Breast epithelium (tissue), 3 donors: ENCODE measurements at regions not wholly inside any gene's neighbourhood (a gene's known extent, or its start where the extent isn't known, plus 50 kb on each side); places are given as distances from the start of the nearest gene placed in this dataset.

Experiments
- POLR2AphosphoS5 ChIP-seq, 3 donors: sonication (generic); formaldehyde crosslinking; IDR thresholded peaks; one replicate each; pipeline ENCODE4 v1.6.1; 2017; ENCODE audit warnings: antibody characterized with exemption in 3 of 3
- TF ChIP-seq, protein P1 (sequence below), 3 donors: fragments of 450-650 bp; IDR thresholded peaks; one replicate each; pipeline ENCODE4 v1.5.1; 2016 to 2017; ENCODE audit warnings: antibody characterized with exemption in 3 of 3, mild to moderate bottlenecking in 3 of 3, moderate library complexity in 3 of 3

GRCh38 chr2:239735829-239736357 lies 289.2 kb downstream of the NDUFA10 start:
- TF ChIP-seq POLR2AphosphoS5 (IDR thresholded peaks at IDR 0.05), result no peak
- TF ChIP-seq, protein P1, sequence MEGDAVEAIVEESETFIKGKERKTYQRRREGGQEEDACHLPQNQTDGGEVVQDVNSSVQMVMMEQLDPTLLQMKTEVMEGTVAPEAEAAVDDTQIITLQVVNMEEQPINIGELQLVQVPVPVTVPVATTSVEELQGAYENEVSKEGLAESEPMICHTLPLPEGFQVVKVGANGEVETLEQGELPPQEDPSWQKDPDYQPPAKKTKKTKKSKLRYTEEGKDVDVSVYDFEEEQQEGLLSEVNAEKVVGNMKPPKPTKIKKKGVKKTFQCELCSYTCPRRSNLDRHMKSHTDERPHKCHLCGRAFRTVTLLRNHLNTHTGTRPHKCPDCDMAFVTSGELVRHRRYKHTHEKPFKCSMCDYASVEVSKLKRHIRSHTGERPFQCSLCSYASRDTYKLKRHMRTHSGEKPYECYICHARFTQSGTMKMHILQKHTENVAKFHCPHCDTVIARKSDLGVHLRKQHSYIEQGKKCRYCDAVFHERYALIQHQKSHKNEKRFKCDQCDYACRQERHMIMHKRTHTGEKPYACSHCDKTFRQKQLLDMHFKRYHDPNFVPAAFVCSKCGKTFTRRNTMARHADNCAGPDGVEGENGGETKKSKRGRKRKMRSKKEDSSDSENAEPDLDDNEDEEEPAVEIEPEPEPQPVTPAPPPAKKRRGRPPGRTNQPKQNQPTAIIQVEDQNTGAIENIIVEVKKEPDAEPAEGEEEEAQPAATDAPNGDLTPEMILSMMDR (IDR thresholded peaks at IDR 0.05), result no peak
